HG03469 (cell line): ENCODE measurements at regions not wholly inside any gene's neighbourhood (a gene's known extent, or its start where the extent isn't known, plus 50 kb on each side); places are given as distances from the start of the nearest gene placed in this dataset.
"Not testable (repeated sequence)": the region's sequence is repeated elsewhere in the genome, so short reads cannot be mapped to it uniquely, and the experiment has no call there.

Source experiments
- ATAC-seq: cut with Tn5 transposase; IDR thresholded peaks from one replicate; pipeline ENCODE4 v1.9.1; 2021; ENCODE audit warnings: mild to moderate bottlenecking, moderate library complexity, moderate number of reproducible peaks; ENCODE audit not compliant: unreplicated experiment

DNA sequence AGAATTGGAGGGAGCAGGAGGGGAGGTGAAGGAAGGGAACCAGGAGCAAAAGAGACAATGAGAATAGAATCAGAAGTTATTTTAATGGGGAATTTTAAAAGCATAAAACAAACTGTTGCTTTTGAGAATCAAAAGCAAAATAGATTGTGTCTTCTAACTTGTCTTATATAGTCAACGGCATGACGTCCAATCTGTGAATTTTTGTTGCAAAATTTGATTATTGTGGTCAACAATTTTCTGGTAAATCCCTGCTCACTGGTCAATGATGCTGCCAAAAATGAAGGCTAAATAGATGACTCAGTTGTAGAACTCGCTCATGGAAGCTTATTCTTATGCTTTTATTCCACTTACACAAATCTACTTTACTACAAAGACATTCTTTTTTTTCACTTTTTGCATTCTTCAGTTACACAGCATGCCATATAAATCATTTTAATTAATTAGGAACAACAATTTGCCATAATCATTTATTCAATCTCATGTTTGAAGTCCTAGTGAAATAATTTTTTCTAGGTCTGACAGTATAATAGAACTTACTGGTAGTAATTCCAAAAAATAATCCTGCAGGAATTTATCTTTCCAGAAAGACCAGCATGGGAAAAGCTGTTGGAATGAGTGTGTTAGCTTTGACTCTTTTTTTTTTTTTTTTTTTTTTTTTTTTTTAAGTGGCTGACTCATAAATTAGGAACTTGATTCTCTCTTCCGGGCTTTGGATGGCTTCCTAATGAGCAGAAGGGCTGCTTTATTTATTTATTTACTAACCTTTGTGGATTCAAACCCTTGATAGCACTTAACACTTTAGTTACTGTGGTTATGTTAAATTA, 256.9 kb downstream of the SPRY2 start:
- no peak for ATAC-seq

DNA sequence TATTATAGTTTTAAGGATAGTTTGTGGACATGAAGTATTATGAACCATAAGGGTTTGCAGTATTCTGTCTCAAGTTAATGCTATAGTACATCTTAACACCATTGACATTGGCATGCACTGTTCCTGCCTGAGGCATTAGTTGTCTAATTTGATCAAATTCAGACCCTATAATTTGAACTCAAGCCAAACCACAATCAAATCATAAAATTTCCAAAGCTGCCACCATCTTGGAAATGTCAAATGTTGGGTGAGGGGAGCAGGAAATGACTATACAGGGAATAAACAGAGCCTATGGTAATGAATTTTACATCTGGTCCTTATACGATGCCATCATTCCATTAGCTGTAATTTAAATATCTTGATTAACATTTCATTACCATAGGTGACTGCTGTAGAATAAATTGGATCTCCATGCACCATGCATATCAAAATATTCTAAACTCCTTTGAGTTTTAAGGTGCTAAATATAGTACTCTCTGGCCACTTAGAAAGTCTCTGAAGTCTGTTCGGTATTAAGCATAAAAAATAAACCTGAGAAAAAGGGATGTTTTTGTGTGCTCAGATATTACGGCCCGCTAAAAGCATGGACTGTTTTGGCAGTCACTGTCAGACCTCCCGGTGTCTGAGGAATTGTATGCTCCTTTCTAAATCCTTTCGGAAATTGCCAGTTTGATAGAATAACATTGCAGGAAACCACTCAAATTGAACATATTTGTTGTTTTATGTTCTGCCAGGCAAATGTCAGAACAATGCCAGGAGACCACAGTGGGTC, 257.7 kb downstream of the SPRY2 start:
- no peak for ATAC-seq

DNA sequence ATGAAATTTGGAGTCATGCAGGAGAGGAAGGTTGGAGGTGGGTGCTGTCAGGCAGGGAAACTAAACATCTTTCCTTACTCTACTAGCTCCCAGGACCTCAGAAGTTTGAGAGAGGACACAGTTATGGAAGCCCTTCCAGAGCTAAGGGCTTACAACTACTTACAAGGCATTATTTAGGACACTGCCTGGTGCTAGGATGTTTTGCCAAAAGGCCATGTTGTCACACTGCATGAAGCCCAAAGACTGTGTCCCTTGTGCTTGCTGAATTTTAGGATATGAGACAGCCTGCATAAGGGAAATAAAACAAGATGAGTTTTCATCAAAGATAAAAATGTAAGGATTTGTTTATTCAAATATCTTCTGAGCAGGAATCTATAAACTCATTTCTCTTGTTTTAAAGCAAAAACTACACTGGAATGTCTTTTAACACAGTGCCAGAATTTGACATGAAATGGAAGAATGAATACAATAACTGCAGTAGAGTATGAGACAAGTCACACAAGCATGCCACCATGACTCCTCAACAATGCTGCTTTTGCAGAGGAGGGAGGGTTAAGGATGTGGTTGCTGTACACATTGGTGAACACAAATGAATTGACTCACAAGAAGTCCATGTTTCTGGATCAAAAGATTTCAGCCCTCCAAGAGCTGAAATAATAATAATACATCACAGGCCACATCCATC, 258.4 kb downstream of the SPRY2 start:
- no peak for ATAC-seq

DNA sequence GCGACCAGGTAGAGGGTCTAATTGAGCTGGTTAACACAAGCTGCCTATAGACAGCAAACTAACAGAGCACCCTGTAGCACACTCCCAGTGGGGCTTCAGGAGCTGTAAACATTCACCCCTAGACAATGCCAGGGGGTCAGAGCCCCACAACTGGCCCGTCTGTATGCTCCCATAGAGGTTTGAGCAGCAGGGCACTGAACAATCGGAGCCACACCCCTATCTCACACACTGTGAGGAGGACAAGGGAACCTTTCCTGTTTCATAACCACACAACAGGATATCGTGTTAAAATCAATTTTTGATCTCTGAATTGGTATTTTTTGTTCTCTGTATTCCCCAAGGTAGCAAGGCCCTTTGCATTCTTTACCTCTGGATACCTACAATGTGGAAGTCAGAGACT, 266.1 kb downstream of the SPRY2 start:
- ATAC-seq = no peak

DNA sequence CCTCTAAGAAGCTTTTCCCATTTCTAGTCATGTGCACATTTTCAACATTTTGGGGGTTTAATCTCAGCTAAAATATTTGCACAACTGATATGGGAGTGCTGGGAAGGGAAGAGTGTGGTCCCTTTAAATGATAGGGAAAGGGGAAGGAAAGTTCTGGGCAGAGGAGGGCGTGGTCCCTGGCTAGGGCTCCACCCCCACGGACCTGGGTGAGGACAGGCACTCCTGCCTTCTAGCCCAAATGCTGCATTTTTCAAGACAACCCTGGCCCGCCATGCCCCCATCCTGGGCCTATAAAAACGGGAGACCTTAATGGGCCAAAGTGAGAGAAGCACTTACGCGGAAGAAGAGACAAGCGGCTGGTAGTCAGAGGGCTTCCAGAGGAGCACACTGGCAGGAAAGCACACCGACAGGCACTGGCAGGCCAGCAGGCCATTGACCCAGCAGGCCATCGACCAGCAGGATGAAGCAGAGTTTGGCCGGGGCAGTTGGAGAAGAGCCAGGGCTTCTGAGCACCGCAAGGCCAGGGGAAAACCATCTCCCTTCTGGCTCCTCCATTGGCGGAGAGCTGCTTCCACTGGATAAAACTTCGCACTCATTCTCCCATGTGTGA, 266.7 kb downstream of the SPRY2 start:
- ATAC-seq = no peak

DNA sequence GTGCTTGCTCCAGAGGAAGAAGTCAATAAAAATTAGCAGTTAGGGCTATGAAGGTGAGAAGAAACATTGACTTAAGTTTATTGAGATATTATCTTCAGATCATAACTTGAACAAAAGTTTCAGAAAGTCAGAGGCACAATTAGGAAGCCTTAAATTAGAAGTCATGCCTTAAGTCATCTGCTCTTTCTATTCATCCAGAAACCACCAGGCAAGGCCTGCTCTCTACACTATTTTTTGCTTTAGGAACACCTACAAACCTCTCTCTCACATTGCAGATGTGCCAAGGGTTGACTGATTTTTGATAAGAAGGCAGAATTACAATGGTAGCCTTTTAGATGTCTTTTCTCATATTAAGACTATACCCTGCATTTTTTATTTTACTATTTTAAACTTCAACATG, 268.7 kb downstream of the SPRY2 start:
- ATAC-seq = no peak

DNA sequence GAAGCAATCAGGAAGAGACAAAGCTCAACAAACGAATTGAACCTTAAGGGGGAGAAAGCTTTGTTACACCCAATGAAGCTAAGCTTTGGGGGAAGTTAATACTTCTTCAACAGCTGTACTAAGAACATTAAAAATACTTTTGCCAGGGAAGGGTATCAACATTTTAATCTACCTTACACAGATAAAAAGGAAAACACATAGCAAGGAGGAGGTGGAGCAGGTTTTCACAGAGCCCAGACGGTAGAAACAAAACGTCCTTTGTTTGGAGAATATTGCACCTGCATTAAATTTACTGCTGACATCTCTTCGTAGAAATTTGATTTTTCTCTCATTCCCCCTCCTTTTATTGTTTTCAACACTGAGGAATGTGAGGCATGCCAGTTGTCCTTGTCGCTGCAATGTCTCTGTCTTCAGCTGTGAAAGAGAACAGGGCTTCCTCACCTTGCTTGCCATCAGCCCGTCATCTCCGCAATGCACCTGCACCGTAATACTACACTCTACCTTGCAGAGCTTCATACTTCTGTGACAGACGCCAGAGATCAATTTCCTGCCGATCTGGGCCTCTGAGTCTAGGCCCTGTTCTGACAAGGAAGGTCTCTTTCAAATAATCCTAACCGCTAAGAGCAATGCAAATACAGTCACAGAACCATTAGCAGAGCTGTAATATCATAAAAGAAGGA, 270.8 kb downstream of the SPRY2 start:
- no peak for ATAC-seq

DNA sequence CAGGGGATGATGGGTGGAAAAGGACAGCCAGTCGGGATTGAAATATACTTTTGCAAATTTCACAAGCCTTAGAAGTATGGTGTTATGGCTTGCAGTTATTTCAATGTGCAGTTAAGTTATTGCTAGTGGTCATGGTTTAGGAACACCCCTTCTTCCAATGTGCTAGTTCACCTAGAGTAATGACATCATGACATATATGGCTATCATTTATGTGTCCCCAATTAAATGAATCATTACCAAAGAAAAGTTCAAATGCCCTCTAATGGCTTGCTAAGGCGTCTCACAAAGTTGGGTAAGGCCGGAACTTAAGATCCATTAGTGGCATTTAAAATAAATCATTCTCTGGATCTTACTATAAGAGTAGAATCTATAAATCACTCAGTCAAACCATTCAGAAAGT, 271.6 kb downstream of the SPRY2 start:
- ATAC-seq = no peak

DNA sequence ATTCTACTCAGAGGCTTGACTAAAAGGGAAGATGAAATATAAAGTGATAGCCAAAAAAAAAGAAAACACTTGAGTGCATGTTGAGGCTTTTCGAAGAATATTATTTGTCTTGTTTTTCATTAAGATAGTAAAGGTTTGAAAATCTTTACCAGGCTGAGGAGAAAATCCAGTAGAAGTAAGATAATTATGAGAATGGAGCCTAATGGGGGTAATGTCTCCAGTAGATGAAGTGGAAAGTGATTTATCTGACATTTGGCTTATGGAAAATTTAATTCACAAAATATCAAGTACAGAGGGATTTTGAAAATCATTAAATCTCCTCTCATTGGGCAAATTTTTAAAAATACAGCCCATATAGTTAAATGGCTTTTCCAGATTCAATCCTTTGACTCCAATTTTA, 274.9 kb downstream of the SPRY2 start:
- ATAC-seq = no peak

DNA sequence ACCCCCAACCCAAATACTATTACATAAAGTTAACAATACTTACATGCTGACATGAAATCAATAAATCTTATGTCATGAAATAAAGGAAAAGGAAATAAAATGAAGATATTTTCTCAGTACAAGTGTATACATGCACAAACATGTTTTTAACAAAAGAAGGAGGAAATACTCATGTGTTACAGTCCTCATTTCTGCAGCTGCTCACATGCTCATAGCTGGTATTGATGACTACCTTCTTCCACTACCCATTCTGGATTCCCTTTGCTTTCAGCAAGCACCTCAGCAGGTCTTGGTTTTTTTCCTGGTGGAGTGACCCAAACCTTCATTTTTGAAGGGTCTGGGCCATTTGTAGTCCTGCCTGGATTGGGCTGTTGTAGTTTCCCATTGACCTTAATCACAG, 278.5 kb downstream of the SPRY2 start:
- ATAC-seq = not testable (repeated sequence)

DNA sequence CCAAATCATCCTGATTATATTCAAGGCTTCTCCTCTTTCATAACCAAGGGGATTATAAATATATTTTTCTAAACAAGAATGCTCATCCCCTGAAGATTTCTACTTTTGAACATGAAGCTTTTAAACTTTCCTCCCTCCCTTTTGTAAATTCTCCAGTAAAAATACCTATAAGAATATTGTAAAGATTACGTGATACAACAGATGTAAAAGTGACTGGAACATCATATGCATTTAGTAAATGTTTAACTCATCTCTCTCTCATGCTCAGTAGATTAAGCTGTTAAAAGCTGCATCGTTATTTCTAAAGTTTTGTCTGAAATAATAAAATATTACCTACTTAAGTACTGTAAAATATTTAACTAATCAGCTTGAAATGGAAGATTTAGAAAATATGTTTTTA, 281.1 kb downstream of the SPRY2 start:
- ATAC-seq = no peak

DNA sequence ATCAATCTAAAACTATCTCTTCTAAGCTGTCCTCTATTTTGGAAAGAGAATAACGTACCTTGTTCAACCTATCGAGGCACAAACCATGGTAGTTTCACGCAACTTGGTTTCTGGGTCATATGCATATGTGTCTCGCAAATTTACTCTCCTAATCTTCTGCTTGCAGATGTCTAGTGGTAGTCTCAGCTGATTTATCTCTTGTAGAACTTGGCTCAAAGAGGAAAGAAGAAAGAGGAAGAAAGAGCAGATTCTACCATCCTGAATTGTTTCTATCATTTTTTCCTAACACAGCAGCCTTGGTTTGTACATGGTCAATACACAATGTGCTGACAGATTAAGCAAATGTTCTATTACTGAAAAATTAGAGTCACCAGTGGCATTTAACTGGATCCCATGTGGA, 282.3 kb downstream of the SPRY2 start:
- no peak for ATAC-seq

DNA sequence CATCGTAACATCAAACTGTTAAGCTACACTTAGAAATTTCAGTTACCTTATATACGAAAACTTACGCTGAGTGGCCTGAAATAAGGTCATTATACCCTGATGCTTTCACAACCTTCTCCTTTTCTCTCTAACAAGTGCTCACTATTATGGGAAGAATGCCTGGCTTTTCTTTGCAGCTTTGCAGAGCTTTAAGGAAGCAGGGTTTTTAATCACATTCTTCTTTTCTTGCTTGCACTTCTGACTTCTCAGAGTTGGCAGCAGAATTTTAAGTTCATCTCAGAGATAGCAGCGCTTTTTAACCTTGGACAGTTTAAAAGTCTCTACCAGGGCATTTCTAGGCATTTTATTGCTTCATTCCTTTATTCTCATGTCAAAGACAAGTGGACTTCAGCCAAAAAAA, 285.1 kb downstream of the SPRY2 start:
- ATAC-seq = no peak

DNA sequence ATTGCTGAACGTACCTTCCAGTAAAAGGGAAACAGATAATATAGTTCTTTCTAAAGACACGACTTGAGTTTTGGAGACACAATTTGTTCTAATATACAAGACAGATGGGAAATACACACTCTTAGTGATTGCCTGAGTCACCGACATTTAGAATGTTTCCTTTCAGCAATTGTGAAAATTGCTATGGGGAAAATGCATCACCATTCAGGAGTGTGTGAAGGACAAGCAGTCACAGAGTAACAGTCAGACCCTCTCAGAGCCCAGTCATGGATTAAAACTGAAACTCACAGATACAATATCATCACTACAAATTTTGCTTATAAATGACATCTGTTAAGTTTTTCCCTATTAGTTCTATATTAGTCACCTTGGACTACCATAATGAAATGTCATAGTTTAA, 286.1 kb downstream of the SPRY2 start:
- no peak for ATAC-seq

DNA sequence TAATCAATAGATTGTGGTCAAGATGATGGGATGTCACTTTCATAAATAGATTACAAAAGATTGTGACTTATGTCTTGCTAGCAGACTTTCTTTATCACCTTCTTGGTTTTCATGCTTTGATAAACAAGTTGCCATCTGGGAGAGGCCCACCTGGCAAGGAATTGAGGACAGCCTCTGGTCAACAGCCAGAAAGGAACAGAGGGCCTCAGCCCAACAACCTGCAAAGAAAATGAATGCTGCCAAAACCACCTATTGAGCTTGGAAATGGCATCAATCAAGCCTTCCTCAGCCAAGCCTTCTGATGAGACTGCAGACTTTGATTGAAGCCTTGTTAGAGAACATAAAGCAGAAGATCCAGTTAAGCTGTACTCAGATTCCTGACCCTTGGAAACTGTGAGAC, 288.6 kb downstream of the SPRY2 start:
- ATAC-seq = no peak

DNA sequence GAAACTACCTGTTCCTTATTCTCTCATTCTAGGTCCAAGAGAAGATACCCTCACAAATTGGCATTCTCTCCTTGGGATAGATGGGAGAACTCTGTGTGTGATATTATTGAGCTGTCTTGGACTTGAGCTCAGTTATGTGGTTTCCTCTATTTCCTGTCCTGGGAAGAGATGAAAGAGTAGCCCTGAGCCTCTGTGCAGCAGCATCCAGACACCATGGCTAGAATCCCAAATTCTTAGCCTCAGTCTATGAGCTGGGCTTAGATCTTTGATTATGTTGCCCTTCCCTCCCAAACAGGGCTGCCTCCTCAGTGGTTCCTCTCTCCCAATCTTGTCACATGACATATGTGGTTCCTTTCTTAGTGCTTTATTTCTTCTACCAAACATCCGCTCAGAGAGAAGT, 290.7 kb downstream of the SPRY2 start:
- ATAC-seq = no peak

DNA sequence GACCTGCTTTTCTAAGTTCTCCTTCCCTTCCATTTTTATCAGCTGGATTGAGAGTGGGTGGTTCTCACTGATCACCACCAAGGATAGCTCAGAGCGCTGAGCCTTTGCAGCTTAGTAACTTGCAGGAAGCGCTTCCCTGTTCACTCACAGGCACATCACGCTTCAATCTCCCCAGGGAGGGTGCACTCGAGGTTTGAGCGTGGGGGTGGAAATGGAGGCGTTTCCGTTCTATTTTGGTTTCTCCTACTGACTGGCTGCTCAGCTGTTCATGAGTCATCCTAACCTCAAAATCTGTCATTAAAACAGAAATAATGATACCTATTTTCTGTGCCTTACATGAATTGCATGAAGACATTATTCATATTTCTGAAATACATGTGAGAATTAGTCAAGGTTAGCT, 292.1 kb downstream of the SPRY2 start:
- ATAC-seq = peak; percentile 90

DNA sequence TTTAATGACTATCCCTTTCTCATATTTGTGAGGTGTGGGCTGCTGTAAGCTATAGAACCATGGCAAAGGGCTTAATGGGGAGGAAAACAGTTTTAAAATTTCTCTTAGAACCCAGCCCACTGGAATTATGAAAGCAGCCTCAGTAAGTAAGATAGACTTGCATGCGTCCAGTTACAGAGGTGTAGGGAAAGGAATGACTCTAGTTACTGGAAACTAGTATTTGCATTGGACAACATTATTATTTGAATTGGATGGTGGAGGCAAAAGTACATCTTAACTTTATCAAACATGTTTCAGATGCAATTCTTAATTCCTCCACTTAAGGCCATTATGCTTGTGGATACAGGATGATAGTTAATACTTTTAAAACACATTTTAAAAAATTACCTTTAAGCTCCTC, 292.9 kb downstream of the SPRY2 start:
- no peak for ATAC-seq

DNA sequence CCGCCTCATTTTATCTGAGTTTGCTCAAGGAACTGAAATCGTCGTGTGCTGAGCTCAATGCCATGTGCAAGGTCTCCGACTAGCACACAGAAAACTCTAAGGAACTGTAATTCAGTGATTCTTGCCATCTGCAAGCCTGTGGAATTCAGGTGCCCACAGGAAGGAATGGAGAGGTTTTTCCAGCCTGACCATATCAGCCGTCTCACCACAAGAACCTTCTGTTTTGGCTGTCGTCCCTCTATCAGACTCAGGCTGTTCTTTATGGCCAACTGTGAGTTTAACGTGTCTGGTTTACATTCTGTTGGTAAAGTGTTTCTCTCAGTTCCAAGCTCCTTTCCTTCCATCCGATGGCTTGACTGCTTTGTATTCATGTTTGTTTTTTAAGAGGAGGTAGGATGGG, 293.5 kb downstream of the SPRY2 start:
- no peak for ATAC-seq

DNA sequence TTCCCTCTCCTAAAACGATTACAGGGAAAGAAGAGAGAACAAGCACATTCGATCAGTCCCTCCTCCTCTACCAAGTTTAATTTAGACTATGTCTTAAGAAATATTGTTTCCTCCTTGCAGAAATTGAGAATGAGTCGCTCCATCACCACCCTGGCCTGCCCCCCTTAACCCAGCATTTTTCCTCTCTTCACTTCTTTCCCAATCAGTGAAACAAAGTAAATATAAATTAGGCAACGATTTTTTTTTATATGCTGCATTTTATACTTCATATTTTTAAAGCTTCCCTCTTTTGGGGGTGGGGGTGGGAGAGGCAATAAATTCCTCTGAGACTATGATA, 300.0 kb downstream of the SPRY2 start:
- ATAC-seq = no peak
